H7 (cell line): ENCODE measurements at regions not wholly inside any gene's neighbourhood (a gene's known extent, or its start where the extent isn't known, plus 50 kb on each side); places are given as distances from the start of the nearest gene placed in this dataset.

ENCODE experiments used
- DNase-seq: peaks from one replicate; pipeline ENCODE4 v3.0.0; 2012
- H3K27me3 ChIP-seq: 2 replicates; pipeline ENCODE4 v1.6.0; 2011; ENCODE audit warnings: mild to moderate bottlenecking, low read length; ENCODE audit not compliant: control insufficient read depth, insufficient read depth
- H3K36me3 ChIP-seq: replicated peaks from 2 replicates; pipeline ENCODE4 v1.5.1; 2011; ENCODE audit warnings: low read length; ENCODE audit not compliant: control insufficient read depth, insufficient read depth
- H3K4me3 ChIP-seq: 2 replicates; pipeline ENCODE4 v1.5.1; 2011; ENCODE audit warnings: low read depth, mild to moderate bottlenecking, control low read depth, low read length, moderate library complexity; ENCODE audit not compliant: insufficient read depth

GRCh38 chr18:34651586-34652369 is 58.3 kb upstream of the DTNA start:
- no peak for DNase-seq
- Histone ChIP-seq H3K27me3 (no peaks in the 10 kb centered on the region), H3K36me3 (no peaks in the 10 kb centered on the region), H3K4me3 (no peak overlapping the region)

- no peak for DNase-seq
- no peak overlapping the region for H3K4me3 ChIP-seq
- no peaks in the 10 kb centered on the region for H3K27me3 ChIP-seq
- H3K36me3 ChIP-seq = no peaks in the 10 kb centered on the region
These were observed 55.0 kb upstream of the DTNA start for GRCh38 chr18:34655131-34655530.

- Histone ChIP-seq H3K27me3 (no peaks in the 10 kb centered on the region), H3K4me3 (no peak overlapping the region), H3K36me3 (no peaks in the 10 kb centered on the region)
- no peak for DNase-seq
These were observed 52.1 kb upstream of the DTNA start for GRCh38 chr18:34657860-34658500.

GRCh38 chr18:34659579-34660517 is 50.2 kb upstream of the DTNA start:
- peak; percentile 9 for DNase-seq
- no peaks in the 10 kb centered on the region for H3K36me3 ChIP-seq
- no peaks in the 10 kb centered on the region for H3K27me3 ChIP-seq
- H3K4me3 ChIP-seq = no peak overlapping the region
